ENCODE measurements at regions not wholly inside any gene's neighbourhood (a gene's known extent, or its start where the extent isn't known, plus 50 kb on each side); places are given as distances from the start of the nearest gene placed in this dataset.

DNA sequence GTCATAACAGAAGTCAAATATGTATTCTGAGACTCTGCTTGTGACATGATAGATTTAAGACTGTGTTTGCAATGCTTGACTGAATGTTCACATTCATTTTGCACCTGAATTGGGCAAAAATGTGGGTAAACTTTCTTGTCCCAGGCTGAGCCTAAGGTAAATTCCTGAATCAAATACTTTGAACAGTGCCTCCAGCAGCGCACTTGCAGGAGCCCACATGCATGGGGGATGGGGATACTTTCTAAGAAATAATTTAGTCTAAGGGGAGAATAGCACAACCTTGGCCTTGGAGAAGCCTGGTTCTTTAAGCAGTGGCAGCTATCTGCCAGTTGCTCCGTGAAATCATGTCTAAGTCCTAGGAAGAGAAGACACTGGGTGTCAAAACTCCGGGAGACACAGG is 163.5 kb upstream of the EGFLAM start:
- H3K4me3 ChIP-seq (replicated peaks in 1 of 3; ENCODE audit: low read depth in 2 of 3, low read length in 3 of 3) = no peak overlapping the region
- no peaks in the 10 kb centered on the region for H3K9me3 ChIP-seq (replicated peaks in 1 of 2; ENCODE audit: control insufficient read depth in 1 of 2, insufficient read depth in 1 of 2, low read length in 2 of 2)
- no peaks in the 10 kb centered on the region for H3K36me3 ChIP-seq (replicated peaks in 1 of 2; ENCODE audit: control insufficient read depth in 1 of 2, insufficient read depth in 2 of 2, low read length in 2 of 2)
- H4K20me1 ChIP-seq (ENCODE audit: insufficient read depth, low read length) = no peaks in the 10 kb centered on the region
- Mint-ChIP-seq H3K4me1 (no peaks in the 10 kb centered on the region), H3K36me3 (no peaks in the 10 kb centered on the region), H3K9me3 (peaks cover 0 to 3% (median 0%) of the 10 kb centered on the region in 7 donors), H3K4me3 (no peak overlapping the region), H3K27me3 (ENCODE audit: low read depth in 3 of 3) (peaks cover 0 to 3% (median 2%) of the 10 kb centered on the region in 3 donors), H3K27ac (no peak overlapping the region)
- no peaks in the 10 kb centered on the region for H3K4me1 ChIP-seq (ENCODE audit: control insufficient read depth in 1 of 2, insufficient read depth in 2 of 2, low read length in 2 of 2)
- DNase-seq = no peak
- no peaks in the 10 kb centered on the region for H3K27me3 ChIP-seq (ENCODE audit: control insufficient read depth in 2 of 2, insufficient read depth in 2 of 2, low read length in 2 of 2)
- no peak overlapping the region for H3K9ac ChIP-seq (ENCODE audit: insufficient read depth, low read length, poor library complexity, severe bottlenecking)
- intact Hi-C loops (cut with micrococcal nuclease) = no loop called here
- WGBS (ENCODE audit: insufficient coverage) = 100% methylated on average over 1 of the region's 3 CpGs
- no peak overlapping the region for H3K4me2 ChIP-seq (replicated peaks; ENCODE audit: extremely low read depth, low read length, poor library complexity, severe bottlenecking)
- H3K79me2 ChIP-seq (ENCODE audit: insufficient read depth, low read length) = no peaks in the 10 kb centered on the region
- no peak overlapping the region for H3K27ac ChIP-seq (ENCODE audit: low read depth in 1 of 2, low read length in 2 of 2)
- TF ChIP-seq, protein P1, sequence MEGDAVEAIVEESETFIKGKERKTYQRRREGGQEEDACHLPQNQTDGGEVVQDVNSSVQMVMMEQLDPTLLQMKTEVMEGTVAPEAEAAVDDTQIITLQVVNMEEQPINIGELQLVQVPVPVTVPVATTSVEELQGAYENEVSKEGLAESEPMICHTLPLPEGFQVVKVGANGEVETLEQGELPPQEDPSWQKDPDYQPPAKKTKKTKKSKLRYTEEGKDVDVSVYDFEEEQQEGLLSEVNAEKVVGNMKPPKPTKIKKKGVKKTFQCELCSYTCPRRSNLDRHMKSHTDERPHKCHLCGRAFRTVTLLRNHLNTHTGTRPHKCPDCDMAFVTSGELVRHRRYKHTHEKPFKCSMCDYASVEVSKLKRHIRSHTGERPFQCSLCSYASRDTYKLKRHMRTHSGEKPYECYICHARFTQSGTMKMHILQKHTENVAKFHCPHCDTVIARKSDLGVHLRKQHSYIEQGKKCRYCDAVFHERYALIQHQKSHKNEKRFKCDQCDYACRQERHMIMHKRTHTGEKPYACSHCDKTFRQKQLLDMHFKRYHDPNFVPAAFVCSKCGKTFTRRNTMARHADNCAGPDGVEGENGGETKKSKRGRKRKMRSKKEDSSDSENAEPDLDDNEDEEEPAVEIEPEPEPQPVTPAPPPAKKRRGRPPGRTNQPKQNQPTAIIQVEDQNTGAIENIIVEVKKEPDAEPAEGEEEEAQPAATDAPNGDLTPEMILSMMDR (IDR thresholded peaks at IDR 0.05) = no peak
- no peak overlapping the region for H2AFZ ChIP-seq (ENCODE audit: insufficient read depth, low read depth, low read length, poor library complexity, severe bottlenecking)

DNA sequence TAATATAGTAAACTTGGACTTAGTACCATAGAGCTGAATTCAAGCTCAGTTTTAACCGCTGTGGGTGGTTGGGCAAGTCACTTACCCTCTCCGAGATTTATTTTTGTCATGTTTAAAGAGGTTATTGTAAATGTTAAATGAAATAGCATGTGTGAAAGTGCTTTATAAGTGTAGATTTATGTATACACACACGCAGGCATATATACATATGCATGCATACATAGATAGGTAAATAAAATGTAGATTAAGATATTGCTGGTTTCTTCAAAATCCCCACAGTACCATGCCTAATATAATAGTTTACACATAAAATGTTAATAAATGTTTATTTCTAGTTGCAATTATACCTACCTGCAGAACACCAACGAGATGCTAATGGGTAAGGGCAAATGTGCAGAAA is 164.5 kb upstream of the EGFLAM start:
- Mint-ChIP-seq H3K4me3 (no peak overlapping the region), H3K9me3 (peaks cover 0 to 2% (median 0%) of the 10 kb centered on the region in 7 donors), H3K36me3 (no peaks in the 10 kb centered on the region), H3K4me1 (no peaks in the 10 kb centered on the region), H3K27ac (no peak overlapping the region), H3K27me3 (ENCODE audit: low read depth in 3 of 3) (peaks cover 0 to 3% (median 2%) of the 10 kb centered on the region in 3 donors)
- intact Hi-C loops (cut with micrococcal nuclease) = no loop called here
- no peak overlapping the region for H3K4me2 ChIP-seq (replicated peaks; ENCODE audit: extremely low read depth, low read length, poor library complexity, severe bottlenecking)
- H3K9me3 ChIP-seq (replicated peaks in 1 of 2; ENCODE audit: control insufficient read depth in 1 of 2, insufficient read depth in 1 of 2, low read length in 2 of 2) = no peaks in the 10 kb centered on the region
- no peak overlapping the region for H3K9ac ChIP-seq (ENCODE audit: insufficient read depth, low read length, poor library complexity, severe bottlenecking)
- no peaks in the 10 kb centered on the region for H3K27me3 ChIP-seq (ENCODE audit: control insufficient read depth in 2 of 2, insufficient read depth in 2 of 2, low read length in 2 of 2)
- H3K79me2 ChIP-seq (ENCODE audit: insufficient read depth, low read length) = no peaks in the 10 kb centered on the region
- WGBS (ENCODE audit: insufficient coverage) = 100% methylated on average over 1 of the region's 4 CpGs
- no peak overlapping the region for H3K27ac ChIP-seq (ENCODE audit: low read depth in 1 of 2, low read length in 2 of 2)
- no peak overlapping the region for H3K4me3 ChIP-seq (replicated peaks in 1 of 3; ENCODE audit: low read depth in 2 of 3, low read length in 3 of 3)
- no peaks in the 10 kb centered on the region for H3K36me3 ChIP-seq (replicated peaks in 1 of 2; ENCODE audit: control insufficient read depth in 1 of 2, insufficient read depth in 2 of 2, low read length in 2 of 2)
- no peak overlapping the region for H2AFZ ChIP-seq (ENCODE audit: insufficient read depth, low read depth, low read length, poor library complexity, severe bottlenecking)
- H4K20me1 ChIP-seq (ENCODE audit: insufficient read depth, low read length) = no peaks in the 10 kb centered on the region
- no peak for DNase-seq
- TF ChIP-seq, protein P1 (IDR thresholded peaks at IDR 0.05) = no peak
- no peaks in the 10 kb centered on the region for H3K4me1 ChIP-seq (ENCODE audit: control insufficient read depth in 1 of 2, insufficient read depth in 2 of 2, low read length in 2 of 2)

Data from CD14-positive monocyte (primary cell).